ENCODE measurements at regions not wholly inside any gene's neighbourhood (a gene's known extent, or its start where the extent isn't known, plus 50 kb on each side); places are given as distances from the start of the nearest gene placed in this dataset.

DNA sequence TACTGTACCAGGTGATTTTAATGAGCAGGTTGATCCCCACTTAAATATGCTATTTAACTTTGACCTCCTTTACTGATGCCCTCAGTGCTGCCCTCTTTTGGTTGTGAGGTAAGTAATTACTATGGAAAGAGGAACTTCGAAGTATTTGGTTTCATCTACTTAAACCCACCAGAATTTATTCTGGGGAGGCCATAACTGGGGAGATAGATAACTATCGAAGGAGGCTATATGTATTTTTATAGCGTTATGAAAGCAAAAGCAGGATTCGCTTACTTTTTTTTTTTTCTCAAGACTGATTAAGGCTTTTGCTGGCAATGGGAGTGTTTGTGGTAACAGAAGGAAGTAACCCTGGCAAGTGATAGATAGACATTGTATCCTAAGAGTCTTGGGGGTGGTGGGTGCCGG, 168.9 kb upstream of the CENPW start:
- POLR2A ChIA-PET: no interaction called here
- peaks cover 6% of the 10 kb centered on the region for H3K4me1 Mint-ChIP-seq
- peak overlapping the region; percentile 16 for H3K4me3 Mint-ChIP-seq
- H3K9me3 Mint-ChIP-seq: no peaks in the 10 kb centered on the region
- H3K27me3 Mint-ChIP-seq: no peaks in the 10 kb centered on the region
- CTCF ChIA-PET: interaction anchor here (1.7 kb wide), 1 partner anchor 175 kb away, joined by 6 read pairs; no protein-coding TSS in a partner anchor
- no peak for DNase-seq
- H3K36me3 Mint-ChIP-seq (ENCODE audit: low read depth): no peaks in the 10 kb centered on the region
- H3K27ac Mint-ChIP-seq: no peak overlapping the region

DNA sequence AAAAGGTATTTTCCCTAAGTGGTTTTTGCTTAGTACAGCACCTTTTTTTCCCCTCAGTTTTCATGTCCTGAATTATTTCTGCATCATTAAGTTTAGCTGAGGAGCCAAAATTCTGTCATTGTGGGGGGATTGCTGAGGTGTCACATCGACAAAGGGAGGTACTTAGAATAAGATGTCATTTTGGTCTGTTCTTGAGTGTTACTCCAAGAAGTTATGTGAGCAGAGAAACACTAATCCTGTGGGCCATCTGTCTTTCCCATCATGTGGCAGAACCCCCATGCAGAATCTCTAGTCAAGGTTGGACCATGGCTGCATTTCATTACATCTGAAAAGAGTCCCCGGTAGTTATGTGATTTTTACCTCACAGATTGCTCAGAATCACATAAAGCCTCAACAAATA, 167.8 kb upstream of the CENPW start:
- Mint-ChIP-seq H3K36me3 (ENCODE audit: low read depth) (no peaks in the 10 kb centered on the region), H3K4me3 (no peak overlapping the region), H3K27ac (no peak overlapping the region), H3K9me3 (no peaks in the 10 kb centered on the region), H3K27me3 (no peaks in the 10 kb centered on the region), H3K4me1 (peaks cover 6% of the 10 kb centered on the region)
- ChIA-PET POLR2A (no interaction called here), CTCF (no interaction called here)
- DNase-seq: no peak

- H3K9me3 Mint-ChIP-seq: no peaks in the 10 kb centered on the region
- H3K4me1 Mint-ChIP-seq: peaks cover 6% of the 10 kb centered on the region
- H3K27ac Mint-ChIP-seq: no peak overlapping the region
- no peaks in the 10 kb centered on the region for H3K27me3 Mint-ChIP-seq
- ChIA-PET CTCF (no interaction called here), POLR2A (no interaction called here)
- no peak overlapping the region for H3K4me3 Mint-ChIP-seq
- no peak for DNase-seq
- H3K36me3 Mint-ChIP-seq (ENCODE audit: low read depth): no peaks in the 10 kb centered on the region
These were observed 166.7 kb upstream of the CENPW start for GRCh38 chr6:126173265-126173664.

GRCh38 chr6:126174697-126175096, 165.2 kb upstream of the CENPW start:
- CTCF ChIA-PET: no interaction called here
- POLR2A ChIA-PET: no interaction called here
- H3K27ac Mint-ChIP-seq: no peak overlapping the region
- no peaks in the 10 kb centered on the region for H3K36me3 Mint-ChIP-seq (ENCODE audit: low read depth)
- H3K9me3 Mint-ChIP-seq: no peaks in the 10 kb centered on the region
- H3K4me3 Mint-ChIP-seq: no peak overlapping the region
- H3K27me3 Mint-ChIP-seq: no peaks in the 10 kb centered on the region
- peaks cover 6% of the 10 kb centered on the region for H3K4me1 Mint-ChIP-seq
- no peak for DNase-seq

DNA sequence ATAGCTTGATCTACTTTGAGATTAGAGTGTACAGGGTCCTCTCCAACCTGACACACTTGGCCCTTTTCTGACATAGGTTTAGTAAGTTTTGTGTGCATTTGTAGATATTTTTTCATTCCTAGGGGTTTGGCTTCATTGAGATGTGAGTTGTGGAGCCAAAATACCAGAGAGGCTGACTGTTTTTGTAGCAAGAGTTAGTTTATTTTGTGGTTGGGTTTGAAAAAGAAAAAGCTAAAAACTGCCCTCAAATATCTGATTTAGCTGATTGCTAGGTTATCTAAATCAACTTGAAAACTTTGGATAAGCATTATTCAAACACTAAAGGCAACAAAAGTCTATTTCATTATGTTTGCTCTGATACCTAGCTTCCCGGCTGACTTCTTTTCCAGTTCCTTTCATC, 164.7 kb upstream of the CENPW start:
- Mint-ChIP-seq H3K9me3 (no peaks in the 10 kb centered on the region), H3K4me1 (peaks cover 6% of the 10 kb centered on the region), H3K36me3 (ENCODE audit: low read depth) (no peaks in the 10 kb centered on the region), H3K27me3 (no peaks in the 10 kb centered on the region), H3K4me3 (no peak overlapping the region), H3K27ac (no peak overlapping the region)
- ChIA-PET POLR2A (no interaction called here), CTCF (interaction anchor here (2.0 kb wide), 1 partner anchor 179 kb away, joined by 7 read pairs; no protein-coding TSS in a partner anchor)
- DNase-seq: no peak

- no peak for DNase-seq
- Mint-ChIP-seq H3K4me3 (no peak overlapping the region), H3K9me3 (no peaks in the 10 kb centered on the region), H3K4me1 (peaks cover 1% of the 10 kb centered on the region), H3K27me3 (no peaks in the 10 kb centered on the region), H3K36me3 (ENCODE audit: low read depth) (no peaks in the 10 kb centered on the region), H3K27ac (no peak overlapping the region)
- CTCF ChIA-PET: interaction anchor here (2.0 kb wide), 1 partner anchor 180 kb away, joined by 7 read pairs; no protein-coding TSS in a partner anchor
- POLR2A ChIA-PET: no interaction called here
These were observed 163.6 kb upstream of the CENPW start for GRCh38 chr6:126176282-126176681.

DNA sequence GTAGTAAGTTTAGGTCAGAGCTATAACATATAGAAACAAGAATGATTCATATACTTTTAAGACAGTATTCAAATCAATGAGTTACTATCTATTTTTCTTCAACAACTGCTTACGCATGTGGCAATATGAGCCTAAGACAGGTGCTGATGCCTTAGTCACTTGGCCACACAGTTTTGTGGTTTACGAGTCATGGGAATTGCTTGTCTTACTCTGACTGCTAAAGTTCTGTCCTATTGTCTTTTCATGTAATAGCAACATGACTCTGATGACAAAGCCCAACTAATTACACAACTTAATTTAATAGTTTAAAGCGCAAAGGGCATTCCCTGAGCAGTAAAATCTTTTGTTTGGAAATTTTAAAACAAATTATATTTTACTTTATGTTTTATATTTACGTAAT, 159.3 kb upstream of the CENPW start:
- POLR2A ChIA-PET: interaction anchor here (0.6 kb wide), 1 partner anchor 242 kb away, joined by 3 read pairs; no protein-coding TSS in a partner anchor
- Mint-ChIP-seq H3K27me3 (no peaks in the 10 kb centered on the region), H3K27ac (no peak overlapping the region), H3K4me1 (peaks cover 1% of the 10 kb centered on the region), H3K9me3 (no peaks in the 10 kb centered on the region), H3K4me3 (no peak overlapping the region), H3K36me3 (ENCODE audit: low read depth) (no peaks in the 10 kb centered on the region)
- DNase-seq: peak; percentile 23
- CTCF ChIA-PET: no interaction called here

DNA sequence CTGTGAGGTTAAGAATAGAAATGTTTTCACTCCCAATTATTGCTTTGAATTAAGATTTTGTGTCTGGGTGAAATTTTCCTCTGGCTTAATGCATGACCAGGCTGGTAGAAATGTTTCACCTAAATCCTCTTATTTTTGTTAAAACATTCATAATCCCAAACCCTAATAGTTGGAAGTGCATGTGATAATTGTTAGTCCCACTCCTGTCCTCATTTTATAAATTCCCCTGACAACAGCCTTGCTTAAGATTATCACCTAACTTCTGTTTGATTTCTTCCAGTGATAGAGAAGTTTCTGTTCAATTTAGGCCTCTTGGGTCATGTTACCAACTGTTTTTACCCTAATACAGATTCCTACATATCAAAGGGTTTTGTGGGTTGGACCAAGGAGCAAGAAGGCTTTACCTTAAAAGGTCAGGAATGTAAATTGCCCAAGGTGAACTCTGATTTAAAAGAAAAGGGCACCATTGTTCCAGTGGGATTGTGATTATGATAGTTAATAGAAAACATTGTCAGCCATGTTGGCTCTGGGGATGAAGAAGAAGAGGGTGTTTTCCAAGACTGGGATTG, 158.7 kb upstream of the CENPW start:
- DNase-seq: no peak
- H3K27me3 Mint-ChIP-seq: no peaks in the 10 kb centered on the region
- H3K36me3 Mint-ChIP-seq (ENCODE audit: low read depth): no peaks in the 10 kb centered on the region
- ChIA-PET POLR2A (no interaction called here), CTCF (no interaction called here)
- peaks cover 1% of the 10 kb centered on the region for H3K4me1 Mint-ChIP-seq
- no peaks in the 10 kb centered on the region for H3K9me3 Mint-ChIP-seq
- no peak overlapping the region for H3K27ac Mint-ChIP-seq
- H3K4me3 Mint-ChIP-seq: no peak overlapping the region

GRCh38 chr6:126181890-126182289, 158.0 kb upstream of the CENPW start:
- Mint-ChIP-seq H3K27me3 (no peaks in the 10 kb centered on the region), H3K4me1 (peaks cover 1% of the 10 kb centered on the region), H3K9me3 (no peaks in the 10 kb centered on the region), H3K36me3 (ENCODE audit: low read depth) (no peaks in the 10 kb centered on the region), H3K27ac (no peak overlapping the region), H3K4me3 (no peak overlapping the region)
- ChIA-PET POLR2A (no interaction called here), CTCF (no interaction called here)
- DNase-seq: no peak

GRCh38 chr6:126182650-126183311, 157.1 kb upstream of the CENPW start:
- Mint-ChIP-seq H3K9me3 (no peaks in the 10 kb centered on the region), H3K27me3 (no peaks in the 10 kb centered on the region), H3K27ac (no peak overlapping the region), H3K4me1 (peaks cover 1% of the 10 kb centered on the region), H3K36me3 (ENCODE audit: low read depth) (no peaks in the 10 kb centered on the region), H3K4me3 (no peak overlapping the region)
- ChIA-PET CTCF (no interaction called here), POLR2A (no interaction called here)
- no peak for DNase-seq

DNA sequence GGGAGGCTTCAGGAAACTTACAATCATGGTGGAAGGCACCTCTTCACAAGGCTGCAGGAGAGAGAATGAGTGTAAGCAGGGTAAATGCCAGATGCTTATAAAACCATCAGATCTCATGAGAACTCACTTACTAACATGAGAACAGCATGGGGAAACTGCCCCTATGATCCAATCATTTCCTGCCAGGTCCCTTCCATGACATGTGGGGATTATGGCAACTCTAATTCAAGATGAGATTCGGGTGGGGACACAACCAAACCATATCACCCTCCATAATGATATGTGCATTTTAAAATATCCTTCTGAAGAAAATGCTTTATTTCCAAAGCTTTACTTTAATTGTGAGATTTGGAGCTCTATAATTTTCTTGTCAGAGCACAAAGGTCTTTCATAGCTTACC, 154.1 kb upstream of the CENPW start:
- no peaks in the 10 kb centered on the region for H3K4me1 Mint-ChIP-seq
- CTCF ChIA-PET: no interaction called here
- no peak overlapping the region for H3K4me3 Mint-ChIP-seq
- no peaks in the 10 kb centered on the region for H3K9me3 Mint-ChIP-seq
- H3K27me3 Mint-ChIP-seq: no peaks in the 10 kb centered on the region
- POLR2A ChIA-PET: no interaction called here
- no peaks in the 10 kb centered on the region for H3K36me3 Mint-ChIP-seq (ENCODE audit: low read depth)
- no peak for DNase-seq
- no peak overlapping the region for H3K27ac Mint-ChIP-seq

DNA sequence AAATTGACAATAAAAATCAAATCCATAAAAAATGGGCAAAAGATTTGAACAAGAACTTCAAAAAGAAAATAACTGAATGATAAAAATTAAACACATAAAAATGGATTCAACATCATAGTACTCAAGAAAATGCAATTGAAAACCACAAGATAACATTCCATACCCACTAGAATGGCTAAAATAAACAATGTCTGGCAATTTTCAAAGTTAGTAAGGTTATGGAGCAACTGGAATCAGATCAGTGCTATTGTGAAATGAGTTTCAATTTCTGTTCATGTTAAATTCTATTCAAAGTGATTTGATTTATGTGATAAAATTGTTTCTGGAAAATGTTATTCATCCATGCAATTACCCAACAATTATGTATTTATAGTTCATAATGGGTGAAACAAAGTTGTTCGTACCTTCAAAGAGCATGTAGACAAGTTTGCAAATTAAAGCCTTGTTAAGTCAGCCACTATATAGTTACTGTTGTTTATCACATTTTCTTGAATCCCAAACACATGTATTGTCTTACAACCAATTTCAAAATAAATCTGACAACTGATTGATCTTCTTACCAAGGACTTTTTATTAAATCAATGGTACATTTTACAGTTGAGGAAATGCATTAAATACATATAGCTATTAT, 151.5 kb upstream of the CENPW start:
- ChIA-PET CTCF (no interaction called here), POLR2A (no interaction called here)
- no peak for DNase-seq
- no peak overlapping the region for H3K4me3 Mint-ChIP-seq
- no peaks in the 10 kb centered on the region for H3K4me1 Mint-ChIP-seq
- no peaks in the 10 kb centered on the region for H3K27me3 Mint-ChIP-seq
- H3K36me3 Mint-ChIP-seq (ENCODE audit: low read depth): no peaks in the 10 kb centered on the region
- H3K27ac Mint-ChIP-seq: no peak overlapping the region
- H3K9me3 Mint-ChIP-seq: no peaks in the 10 kb centered on the region

DNA sequence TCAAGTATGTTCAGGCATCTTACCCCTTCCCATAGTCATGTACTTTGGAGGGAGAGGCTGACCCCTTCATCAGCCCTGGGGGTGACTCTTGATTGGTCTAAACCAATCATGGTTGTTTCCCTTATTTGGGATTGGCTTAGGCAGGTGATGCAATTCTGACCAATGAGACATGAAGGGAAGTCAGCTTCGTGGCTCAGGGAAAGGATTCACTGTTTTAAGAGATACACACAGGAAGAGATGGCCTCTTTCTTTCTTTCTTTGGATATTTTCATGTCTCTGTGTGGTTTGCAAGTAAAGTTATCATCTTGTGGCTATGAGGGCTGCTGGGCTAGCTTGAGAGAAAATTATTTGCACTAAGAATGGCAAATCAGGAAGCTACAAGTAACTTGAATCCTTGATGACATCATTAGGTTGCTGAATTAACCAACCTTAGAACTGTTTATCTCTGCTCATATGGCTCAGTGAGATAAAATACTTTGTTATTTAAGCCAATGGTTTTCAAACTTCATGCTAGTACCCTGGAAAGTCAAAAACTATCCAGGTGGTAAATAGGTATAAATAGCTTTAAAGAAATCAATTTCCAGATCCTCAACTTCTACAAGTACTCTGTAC, 144.2 kb upstream of the CENPW start:
- Mint-ChIP-seq H3K27ac (no peak overlapping the region), H3K27me3 (no peaks in the 10 kb centered on the region), H3K4me3 (no peak overlapping the region), H3K36me3 (ENCODE audit: low read depth) (no peaks in the 10 kb centered on the region), H3K9me3 (no peaks in the 10 kb centered on the region), H3K4me1 (peaks cover 10% of the 10 kb centered on the region)
- ChIA-PET POLR2A (no interaction called here), CTCF (no interaction called here)
- DNase-seq: no peak

DNA sequence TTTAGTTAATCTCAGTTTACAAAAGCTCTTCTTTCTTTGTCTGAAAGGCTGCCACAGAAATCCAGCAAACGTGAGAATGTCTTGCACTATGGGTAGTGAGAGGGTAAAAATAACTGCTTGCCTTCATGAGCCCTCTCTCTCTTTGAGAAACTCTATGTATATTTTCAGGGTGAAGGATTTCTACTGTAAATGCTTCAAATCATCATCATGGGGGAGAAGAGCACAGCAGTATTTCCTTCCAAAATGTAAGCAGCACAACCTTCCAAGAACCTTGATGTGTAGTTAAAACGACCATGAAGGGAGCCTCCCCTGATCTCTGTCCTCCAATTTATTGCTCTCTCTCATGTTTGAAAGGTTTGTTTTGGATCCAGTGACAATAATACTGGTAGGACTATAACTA, 141.3 kb upstream of the CENPW start:
- no peaks in the 10 kb centered on the region for H3K36me3 Mint-ChIP-seq (ENCODE audit: low read depth)
- peaks cover 10% of the 10 kb centered on the region for H3K4me1 Mint-ChIP-seq
- POLR2A ChIA-PET: no interaction called here
- no peaks in the 10 kb centered on the region for H3K27me3 Mint-ChIP-seq
- DNase-seq: no peak
- H3K9me3 Mint-ChIP-seq: no peaks in the 10 kb centered on the region
- CTCF ChIA-PET: no interaction called here
- H3K4me3 Mint-ChIP-seq: no peak overlapping the region
- no peak overlapping the region for H3K27ac Mint-ChIP-seq

All from activated CD4-positive, alpha-beta memory T cell treated with anti-CD3 and anti-CD28 coated beads, Interleukin-2, amount 10 ng/mL, durations not matched to agents 7 days and 5 days (primary cell).